C1 segment of cervical spinal cord (tissue), 14 donors: ENCODE measurements at regions not wholly inside any gene's neighbourhood (a gene's known extent, or its start where the extent isn't known, plus 50 kb on each side); places are given as distances from the start of the nearest gene placed in this dataset.
"Not testable (repeated sequence)": the region's sequence is repeated elsewhere in the genome, so short reads cannot be mapped to it uniquely, and the experiment has no call there.

ENCODE experiments used
- DNase-seq, 14 donors: peaks; one replicate each; lab custom pipeline; 2025; lab: John Stamatoyannopoulos, UW

- DNase-seq = not testable (repeated sequence)
These were observed 195.3 kb downstream of the KLRB1 start for GRCh38 chr12:9412459-9412858.

- DNase-seq = not testable (repeated sequence)
These were observed 196.0 kb downstream of the KLRB1 start for GRCh38 chr12:9411616-9412268.

GRCh38 chr12:9407425-9407748 is 199.2 kb upstream of the PZP start:
- DNase-seq = not testable (repeated sequence)

GRCh38 chr12:9406564-9407424 is 198.6 kb upstream of the PZP start:
- no peak for DNase-seq

GRCh38 chr12:9405886-9406563 is 197.8 kb upstream of the PZP start:
- no peak for DNase-seq

GRCh38 chr12:9404469-9405260 is 196.5 kb upstream of the PZP start:
- no peak for DNase-seq

GRCh38 chr12:9404031-9404430 is 195.8 kb upstream of the PZP start:
- DNase-seq = no peak

GRCh38 chr12:9402432-9403040 is 194.3 kb upstream of the PZP start:
- not testable (repeated sequence) for DNase-seq

GRCh38 chr12:9396367-9396766 is 188.2 kb upstream of the PZP start:
- not testable (repeated sequence) for DNase-seq

- not testable (repeated sequence) for DNase-seq
These were observed 187.0 kb upstream of the PZP start for GRCh38 chr12:9395220-9395619.

- DNase-seq = no peak
These were observed 184.6 kb upstream of the PZP start for GRCh38 chr12:9392842-9393241.

GRCh38 chr12:9391815-9392214 is 183.6 kb upstream of the PZP start:
- DNase-seq = no peak

GRCh38 chr12:9390761-9391160 is 182.6 kb upstream of the PZP start:
- no peak for DNase-seq

GRCh38 chr12:9389796-9390195 is 181.6 kb upstream of the PZP start:
- DNase-seq = no peak

- no peak for DNase-seq
These were observed 180.2 kb upstream of the PZP start for GRCh38 chr12:9388379-9388778.

- DNase-seq = no peak
These were observed 179.3 kb upstream of the PZP start for GRCh38 chr12:9387450-9387849.

- no peak for DNase-seq
These were observed 175.4 kb upstream of the PZP start for GRCh38 chr12:9383585-9383984.

GRCh38 chr12:9381619-9382018 is 173.4 kb upstream of the PZP start:
- no peak for DNase-seq

- DNase-seq = no peak
These were observed 172.5 kb upstream of the PZP start for GRCh38 chr12:9380650-9381049.

GRCh38 chr12:9379023-9379742 is 171.0 kb upstream of the PZP start:
- DNase-seq = no peak

- no peak for DNase-seq
These were observed 170.2 kb upstream of the PZP start for GRCh38 chr12:9378430-9378835.
